ENCODE measurements at regions not wholly inside any gene's neighbourhood (a gene's known extent, or its start where the extent isn't known, plus 50 kb on each side); places are given as distances from the start of the nearest gene placed in this dataset.

- no peak for DNase-seq (ENCODE audit: low read depth)
These were observed 98.0 kb upstream of the PCDH18 start for GRCh38 chr4:137630252-137630651.

- DNase-seq (ENCODE audit: low read depth), result peak; percentile 15
These were observed 95.6 kb upstream of the PCDH18 start for GRCh38 chr4:137627739-137628460.

GRCh38 chr4:137626942-137627738 lies 94.8 kb upstream of the PCDH18 start:
- peak; percentile 14 for DNase-seq (ENCODE audit: low read depth)

GRCh38 chr4:137623013-137623412 lies 90.7 kb upstream of the PCDH18 start:
- no peak for DNase-seq (ENCODE audit: low read depth)

- DNase-seq (ENCODE audit: low read depth), result no peak
These were observed 88.8 kb upstream of the PCDH18 start for GRCh38 chr4:137621056-137621455.

- no peak for DNase-seq (ENCODE audit: low read depth)
These were observed 82.2 kb upstream of the PCDH18 start for GRCh38 chr4:137614491-137614890.

- DNase-seq (ENCODE audit: low read depth), result no peak
These were observed 79.9 kb upstream of the PCDH18 start for GRCh38 chr4:137611998-137612700.

- no peak for DNase-seq (ENCODE audit: low read depth)
These were observed 78.7 kb upstream of the PCDH18 start for GRCh38 chr4:137610960-137611359.

GRCh38 chr4:137609718-137610430 lies 77.6 kb upstream of the PCDH18 start:
- DNase-seq (ENCODE audit: low read depth), result peak; percentile 42

GRCh38 chr4:137608085-137608484 lies 75.8 kb upstream of the PCDH18 start:
- no peak for DNase-seq (ENCODE audit: low read depth)

GRCh38 chr4:137602436-137602835 lies 70.1 kb upstream of the PCDH18 start:
- DNase-seq (ENCODE audit: low read depth), result no peak

- no peak for DNase-seq (ENCODE audit: low read depth)
These were observed 69.6 kb upstream of the PCDH18 start for GRCh38 chr4:137601934-137602333.

- DNase-seq (ENCODE audit: low read depth), result no peak
These were observed 67.4 kb upstream of the PCDH18 start for GRCh38 chr4:137599734-137600133.

- DNase-seq (ENCODE audit: low read depth), result no peak
These were observed 65.6 kb upstream of the PCDH18 start for GRCh38 chr4:137597752-137598430.

- DNase-seq (ENCODE audit: low read depth), result no peak
These were observed 55.5 kb upstream of the PCDH18 start for GRCh38 chr4:137587796-137588195.

- DNase-seq (ENCODE audit: low read depth), result no peak
These were observed 51.4 kb upstream of the PCDH18 start for GRCh38 chr4:137583671-137584070.

Measured in GM04503 (cell line).